ENCODE measurements at regions not wholly inside any gene's neighbourhood (a gene's known extent, or its start where the extent isn't known, plus 50 kb on each side); places are given as distances from the start of the nearest gene placed in this dataset.

- Histone ChIP-seq H3K27ac (ENCODE audit: insufficient read depth, low read length) (no peak overlapping the region), H3K4me1 (ENCODE audit: control insufficient read depth, insufficient read depth, low read length) (no peaks in the 10 kb centered on the region), H3K9me1 (ENCODE audit: insufficient read depth, low read length) (no peaks in the 10 kb centered on the region), H2BK120ac (ENCODE audit: low read depth, low read length) (no peak overlapping the region), H4K91ac (ENCODE audit: insufficient read depth, low read depth, low read length) (no peak overlapping the region), H4K5ac (ENCODE audit: low read depth, low read length) (no peak overlapping the region), H2AK5ac (ENCODE audit: low read depth, low read length) (no peak overlapping the region), H3K4me3 (ENCODE audit: insufficient read depth, low read depth, low read length) (no peak overlapping the region), H2AK9ac (replicated peaks; ENCODE audit: low read depth, low read length, poor library complexity) (no peak overlapping the region), H3K9me3 (ENCODE audit: control insufficient read depth, insufficient read depth, low read length) (no peaks in the 10 kb centered on the region), H3K4me2 (ENCODE audit: low read depth, low read length) (no peak overlapping the region), H3K27me3 (ENCODE audit: control insufficient read depth, insufficient read depth, low read length) (no peaks in the 10 kb centered on the region; the same call in 1 of the 2 replicates), H3K18ac (ENCODE audit: low read depth, low read length) (no peak overlapping the region), H3K23ac (ENCODE audit: low read depth, low read length) (no peak overlapping the region), H4K8ac (ENCODE audit: low read depth in 2 of 2, low read length in 2 of 2) (no peak overlapping the region), H2BK20ac (ENCODE audit: low read depth, low read length) (no peak overlapping the region), H3K4ac (ENCODE audit: low read depth, low read length) (no peak overlapping the region), H3K9ac (ENCODE audit: low read depth, low read length) (no peak overlapping the region), H2AFZ (replicated peaks; ENCODE audit: low read length, poor library complexity) (no peak overlapping the region), H3K56ac (ENCODE audit: extremely low read depth, insufficient read depth, low read length) (no peak overlapping the region), H3K14ac (replicated peaks; ENCODE audit: low read depth, low read length) (no peak overlapping the region), H2BK5ac (ENCODE audit: low read depth, low read length, poor library complexity, severe bottlenecking) (no peak overlapping the region), H4K20me1 (ENCODE audit: insufficient read depth, low read length) (no peaks in the 10 kb centered on the region), H3K79me1 (ENCODE audit: low read depth in 1 of 2, low read length in 2 of 2) (no peaks in the 10 kb centered on the region), H3K36me3 (ENCODE audit: control insufficient read depth, insufficient read depth, low read length) (no peaks in the 10 kb centered on the region), H2BK15ac (ENCODE audit: low read depth, low read length) (no peak overlapping the region)
- POLR2A ChIA-PET (ENCODE audit: unreplicated experiment), result no interaction called here
- in situ Hi-C loops (cut with MboI; ENCODE audit: low sequenced_read_pairs) (no loop called here), intact Hi-C loops (cut with micrococcal nuclease) (no loop called here), dilution Hi-C loops (cut with HindIII; ENCODE audit: low sequenced_read_pairs, unreplicated experiment) (no loop called here)
- peak; percentile 1 for DNase-seq
- WGBS, 2 experiments (ENCODE audit: extremely low coverage in 2 of 2, insufficient read length in 1 of 2), result no CpG with 5 or more reads among the region's 2 CpGs
- BruUV-seq (replicated peaks), result no TSS peak
- no peak for ATAC-seq (ENCODE audit: low read depth)
- TF ChIP-seq FOS (IDR thresholded peaks at IDR 0.05; ENCODE audit: low read depth, low read length) (no peak), RAD21 (IDR thresholded peaks at IDR 0.05; ENCODE audit: low read length) (no peak), SMC3 (IDR thresholded peaks at IDR 0.05; ENCODE audit: low read depth, low read length) (no peak), RFX5 (IDR thresholded peaks at IDR 0.05; ENCODE audit: low read depth, low read length) (no peak), CHD1 (IDR thresholded peaks at IDR 0.05; ENCODE audit: low read depth, low read length) (no peak), USF2 (IDR thresholded peaks at IDR 0.05; ENCODE audit: low read depth, low read length) (no peak), RCOR1 (IDR thresholded peaks at IDR 0.05; ENCODE audit: insufficient replicate concordance, low read length) (no peak), NFE2L2 (IDR thresholded peaks at IDR 0.05; ENCODE audit: low read depth, low read length) (no peak), POLR2A (IDR thresholded peaks at IDR 0.05; ENCODE audit: low read depth, low read length) (no peak), MAFK (IDR thresholded peaks at IDR 0.05; ENCODE audit: low read depth, low read length) (no peak), BHLHE40 (IDR thresholded peaks at IDR 0.05; ENCODE audit: low read depth, low read length) (no peak), ELK1 (IDR thresholded peaks at IDR 0.05; ENCODE audit: borderline replicate concordance, low read depth, low read length) (no peak), MAZ (IDR thresholded peaks at IDR 0.05; ENCODE audit: borderline replicate concordance, low read depth, low read length) (no peak)
- TF ChIP-seq, protein P1, sequence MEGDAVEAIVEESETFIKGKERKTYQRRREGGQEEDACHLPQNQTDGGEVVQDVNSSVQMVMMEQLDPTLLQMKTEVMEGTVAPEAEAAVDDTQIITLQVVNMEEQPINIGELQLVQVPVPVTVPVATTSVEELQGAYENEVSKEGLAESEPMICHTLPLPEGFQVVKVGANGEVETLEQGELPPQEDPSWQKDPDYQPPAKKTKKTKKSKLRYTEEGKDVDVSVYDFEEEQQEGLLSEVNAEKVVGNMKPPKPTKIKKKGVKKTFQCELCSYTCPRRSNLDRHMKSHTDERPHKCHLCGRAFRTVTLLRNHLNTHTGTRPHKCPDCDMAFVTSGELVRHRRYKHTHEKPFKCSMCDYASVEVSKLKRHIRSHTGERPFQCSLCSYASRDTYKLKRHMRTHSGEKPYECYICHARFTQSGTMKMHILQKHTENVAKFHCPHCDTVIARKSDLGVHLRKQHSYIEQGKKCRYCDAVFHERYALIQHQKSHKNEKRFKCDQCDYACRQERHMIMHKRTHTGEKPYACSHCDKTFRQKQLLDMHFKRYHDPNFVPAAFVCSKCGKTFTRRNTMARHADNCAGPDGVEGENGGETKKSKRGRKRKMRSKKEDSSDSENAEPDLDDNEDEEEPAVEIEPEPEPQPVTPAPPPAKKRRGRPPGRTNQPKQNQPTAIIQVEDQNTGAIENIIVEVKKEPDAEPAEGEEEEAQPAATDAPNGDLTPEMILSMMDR (conservative IDR thresholded peaks at IDR 0.05; ENCODE audit: low read depth, low read length), result no peak
- CTCF ChIA-PET, result no interaction called here
Observed at GRCh38 chr9:73011181-73011750, 58.4 kb upstream of the ALDH1A1 start.

Measured in IMR-90 (cell line).